ENCODE measurements at regions not wholly inside any gene's neighbourhood (a gene's known extent, or its start where the extent isn't known, plus 50 kb on each side); places are given as distances from the start of the nearest gene placed in this dataset.

DNA sequence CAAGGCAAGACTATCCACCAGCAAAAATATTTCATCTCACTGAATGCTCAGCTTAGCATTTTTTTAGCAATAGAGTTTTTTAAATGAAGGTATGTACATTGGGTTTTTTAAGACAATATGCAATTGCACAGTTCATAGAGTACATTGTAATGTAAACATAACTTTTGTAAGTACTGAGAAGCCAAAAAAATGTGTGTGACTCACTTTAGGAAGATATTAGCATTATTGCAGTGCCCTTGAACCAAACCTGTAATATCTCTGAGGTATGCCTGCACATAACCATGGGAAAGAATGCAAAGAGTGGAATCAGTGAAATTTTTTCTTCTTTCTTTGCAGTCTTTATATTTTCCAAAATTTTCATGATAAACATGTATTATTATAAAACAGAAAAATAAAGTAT, 1533.3 kb upstream of the WWC1 start:
- H3K4me2 ChIP-seq (ENCODE audit: low read length), result no peak overlapping the region
- H3K27me3 ChIP-seq (ENCODE audit: insufficient read depth, low read depth, low read length), result no peaks in the 10 kb centered on the region
- no peaks in the 10 kb centered on the region for H3K9me2 ChIP-seq (ENCODE audit: insufficient read depth, low read length)
- H3K36me3 ChIP-seq (ENCODE audit: insufficient read depth, low read length), result no peaks in the 10 kb centered on the region
- H3K9me3 ChIP-seq (ENCODE audit: low read length), result no peaks in the 10 kb centered on the region
- H3K79me2 ChIP-seq (replicated peaks; ENCODE audit: insufficient read depth, low read length), result no peaks in the 10 kb centered on the region
- H3F3A ChIP-seq (ENCODE audit: insufficient read depth, low read length, poor library complexity, severe bottlenecking), result no peaks in the 10 kb centered on the region
- H4K20me1 ChIP-seq (ENCODE audit: insufficient read depth), result no peaks in the 10 kb centered on the region
- H3K4me3 ChIP-seq (ENCODE audit: low read length), result no peak overlapping the region
- H3K27ac ChIP-seq (ENCODE audit: low read length), result no peak overlapping the region
- H2AFZ ChIP-seq (ENCODE audit: low read depth, low read length), result no peak overlapping the region
- no peak overlapping the region for H3K9ac ChIP-seq (ENCODE audit: low read length)
- no peak for TF ChIP-seq MXI1 (conservative IDR thresholded peaks at IDR 0.05; ENCODE audit: poor library complexity, severe bottlenecking)
- no peak for TF ChIP-seq SMC3 (conservative IDR thresholded peaks at IDR 0.05; ENCODE audit: poor library complexity)

- Histone ChIP-seq H3F3A (ENCODE audit: insufficient read depth, low read length, poor library complexity, severe bottlenecking) (no peaks in the 10 kb centered on the region), H3K9me2 (ENCODE audit: insufficient read depth, low read length) (no peaks in the 10 kb centered on the region), H4K20me1 (ENCODE audit: insufficient read depth) (no peaks in the 10 kb centered on the region), H2AFZ (ENCODE audit: low read depth, low read length) (no peak overlapping the region), H3K9ac (ENCODE audit: low read length) (no peak overlapping the region), H3K4me2 (ENCODE audit: low read length) (no peak overlapping the region), H3K36me3 (ENCODE audit: insufficient read depth, low read length) (no peaks in the 10 kb centered on the region), H3K79me2 (replicated peaks; ENCODE audit: insufficient read depth, low read length) (no peaks in the 10 kb centered on the region), H3K27ac (ENCODE audit: low read length) (no peak overlapping the region), H3K4me3 (ENCODE audit: low read length) (no peak overlapping the region), H3K9me3 (ENCODE audit: low read length) (no peaks in the 10 kb centered on the region), H3K27me3 (ENCODE audit: insufficient read depth, low read depth, low read length) (no peaks in the 10 kb centered on the region)
- TF ChIP-seq EZH2 (IDR thresholded peaks at IDR 0.05; ENCODE audit: borderline replicate concordance, insufficient read depth, low read length, poor library complexity, severe bottlenecking), result no peak
- no peak for TF ChIP-seq EP300 (conservative IDR thresholded peaks at IDR 0.05; ENCODE audit: poor library complexity, severe bottlenecking)
- TF ChIP-seq RAD21 (conservative IDR thresholded peaks at IDR 0.05), result no peak
- TF ChIP-seq, protein P1, sequence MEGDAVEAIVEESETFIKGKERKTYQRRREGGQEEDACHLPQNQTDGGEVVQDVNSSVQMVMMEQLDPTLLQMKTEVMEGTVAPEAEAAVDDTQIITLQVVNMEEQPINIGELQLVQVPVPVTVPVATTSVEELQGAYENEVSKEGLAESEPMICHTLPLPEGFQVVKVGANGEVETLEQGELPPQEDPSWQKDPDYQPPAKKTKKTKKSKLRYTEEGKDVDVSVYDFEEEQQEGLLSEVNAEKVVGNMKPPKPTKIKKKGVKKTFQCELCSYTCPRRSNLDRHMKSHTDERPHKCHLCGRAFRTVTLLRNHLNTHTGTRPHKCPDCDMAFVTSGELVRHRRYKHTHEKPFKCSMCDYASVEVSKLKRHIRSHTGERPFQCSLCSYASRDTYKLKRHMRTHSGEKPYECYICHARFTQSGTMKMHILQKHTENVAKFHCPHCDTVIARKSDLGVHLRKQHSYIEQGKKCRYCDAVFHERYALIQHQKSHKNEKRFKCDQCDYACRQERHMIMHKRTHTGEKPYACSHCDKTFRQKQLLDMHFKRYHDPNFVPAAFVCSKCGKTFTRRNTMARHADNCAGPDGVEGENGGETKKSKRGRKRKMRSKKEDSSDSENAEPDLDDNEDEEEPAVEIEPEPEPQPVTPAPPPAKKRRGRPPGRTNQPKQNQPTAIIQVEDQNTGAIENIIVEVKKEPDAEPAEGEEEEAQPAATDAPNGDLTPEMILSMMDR (IDR thresholded peaks at IDR 0.05; ENCODE audit: poor library complexity, severe bottlenecking), result no peak
- no peak for TF ChIP-seq MXI1 (conservative IDR thresholded peaks at IDR 0.05; ENCODE audit: poor library complexity, severe bottlenecking)
Measured at GRCh38 chr5:166767858-166768257, 1523.6 kb upstream of the WWC1 start.

DNA sequence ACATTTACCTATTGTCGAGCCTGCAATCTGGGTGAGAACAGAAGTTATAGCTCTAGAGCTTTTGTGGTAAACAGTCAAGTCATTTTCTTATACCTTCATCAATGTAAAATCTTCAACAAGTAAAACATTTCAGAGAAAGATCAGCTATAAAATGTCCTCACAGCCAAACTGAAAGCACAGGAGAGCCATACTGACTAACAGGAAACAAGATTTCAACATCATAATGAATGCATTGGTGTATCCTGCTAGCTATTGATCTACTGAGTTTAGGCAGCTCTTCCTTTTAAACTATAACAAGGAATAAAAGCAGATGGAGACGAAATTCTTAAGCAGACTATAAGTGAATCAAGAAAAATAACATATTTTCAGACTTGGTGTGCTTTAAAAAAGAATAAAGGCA, 1522.9 kb upstream of the WWC1 start:
- no peak overlapping the region for H3K27ac ChIP-seq (ENCODE audit: low read length)
- H3K9me2 ChIP-seq (ENCODE audit: insufficient read depth, low read length), result no peaks in the 10 kb centered on the region
- H3K9ac ChIP-seq (ENCODE audit: low read length), result no peak overlapping the region
- TF ChIP-seq MXI1 (conservative IDR thresholded peaks at IDR 0.05; ENCODE audit: poor library complexity, severe bottlenecking) (no peak), SMC3 (conservative IDR thresholded peaks at IDR 0.05; ENCODE audit: poor library complexity) (no peak), TAF1 (IDR thresholded peaks at IDR 0.05; ENCODE audit: low read depth) (no peak), EP300 (conservative IDR thresholded peaks at IDR 0.05; ENCODE audit: poor library complexity, severe bottlenecking) (no peak), POLR2AphosphoS5 (IDR thresholded peaks at IDR 0.05) (no peak), EZH2 (IDR thresholded peaks at IDR 0.05; ENCODE audit: borderline replicate concordance, insufficient read depth, low read length, poor library complexity, severe bottlenecking) (no peak), RAD21 (conservative IDR thresholded peaks at IDR 0.05) (no peak)
- TF ChIP-seq, protein P2, sequence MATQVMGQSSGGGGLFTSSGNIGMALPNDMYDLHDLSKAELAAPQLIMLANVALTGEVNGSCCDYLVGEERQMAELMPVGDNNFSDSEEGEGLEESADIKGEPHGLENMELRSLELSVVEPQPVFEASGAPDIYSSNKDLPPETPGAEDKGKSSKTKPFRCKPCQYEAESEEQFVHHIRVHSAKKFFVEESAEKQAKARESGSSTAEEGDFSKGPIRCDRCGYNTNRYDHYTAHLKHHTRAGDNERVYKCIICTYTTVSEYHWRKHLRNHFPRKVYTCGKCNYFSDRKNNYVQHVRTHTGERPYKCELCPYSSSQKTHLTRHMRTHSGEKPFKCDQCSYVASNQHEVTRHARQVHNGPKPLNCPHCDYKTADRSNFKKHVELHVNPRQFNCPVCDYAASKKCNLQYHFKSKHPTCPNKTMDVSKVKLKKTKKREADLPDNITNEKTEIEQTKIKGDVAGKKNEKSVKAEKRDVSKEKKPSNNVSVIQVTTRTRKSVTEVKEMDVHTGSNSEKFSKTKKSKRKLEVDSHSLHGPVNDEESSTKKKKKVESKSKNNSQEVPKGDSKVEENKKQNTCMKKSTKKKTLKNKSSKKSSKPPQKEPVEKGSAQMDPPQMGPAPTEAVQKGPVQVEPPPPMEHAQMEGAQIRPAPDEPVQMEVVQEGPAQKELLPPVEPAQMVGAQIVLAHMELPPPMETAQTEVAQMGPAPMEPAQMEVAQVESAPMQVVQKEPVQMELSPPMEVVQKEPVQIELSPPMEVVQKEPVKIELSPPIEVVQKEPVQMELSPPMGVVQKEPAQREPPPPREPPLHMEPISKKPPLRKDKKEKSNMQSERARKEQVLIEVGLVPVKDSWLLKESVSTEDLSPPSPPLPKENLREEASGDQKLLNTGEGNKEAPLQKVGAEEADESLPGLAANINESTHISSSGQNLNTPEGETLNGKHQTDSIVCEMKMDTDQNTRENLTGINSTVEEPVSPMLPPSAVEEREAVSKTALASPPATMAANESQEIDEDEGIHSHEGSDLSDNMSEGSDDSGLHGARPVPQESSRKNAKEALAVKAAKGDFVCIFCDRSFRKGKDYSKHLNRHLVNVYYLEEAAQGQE (IDR thresholded peaks at IDR 0.05; ENCODE audit: borderline replicate concordance), result no peak
- TF ChIP-seq, protein P1 (IDR thresholded peaks at IDR 0.05; ENCODE audit: poor library complexity, severe bottlenecking), result no peak
- H3K4me3 ChIP-seq (ENCODE audit: low read length), result no peak overlapping the region
- no peaks in the 10 kb centered on the region for H3K36me3 ChIP-seq (ENCODE audit: insufficient read depth, low read length)
- H4K20me1 ChIP-seq (ENCODE audit: insufficient read depth), result no peaks in the 10 kb centered on the region
- no peaks in the 10 kb centered on the region for H3K9me3 ChIP-seq (ENCODE audit: low read length)
- H3K4me2 ChIP-seq (ENCODE audit: low read length), result no peak overlapping the region
- no peaks in the 10 kb centered on the region for H3F3A ChIP-seq (ENCODE audit: insufficient read depth, low read length, poor library complexity, severe bottlenecking)
- H3K79me2 ChIP-seq (replicated peaks; ENCODE audit: insufficient read depth, low read length), result no peaks in the 10 kb centered on the region
- no peak overlapping the region for H2AFZ ChIP-seq (ENCODE audit: low read depth, low read length)
- H3K27me3 ChIP-seq (ENCODE audit: insufficient read depth, low read depth, low read length), result no peaks in the 10 kb centered on the region
